ENCODE measurements at regions not wholly inside any gene's neighbourhood (a gene's known extent, or its start where the extent isn't known, plus 50 kb on each side); places are given as distances from the start of the nearest gene placed in this dataset.

DNA sequence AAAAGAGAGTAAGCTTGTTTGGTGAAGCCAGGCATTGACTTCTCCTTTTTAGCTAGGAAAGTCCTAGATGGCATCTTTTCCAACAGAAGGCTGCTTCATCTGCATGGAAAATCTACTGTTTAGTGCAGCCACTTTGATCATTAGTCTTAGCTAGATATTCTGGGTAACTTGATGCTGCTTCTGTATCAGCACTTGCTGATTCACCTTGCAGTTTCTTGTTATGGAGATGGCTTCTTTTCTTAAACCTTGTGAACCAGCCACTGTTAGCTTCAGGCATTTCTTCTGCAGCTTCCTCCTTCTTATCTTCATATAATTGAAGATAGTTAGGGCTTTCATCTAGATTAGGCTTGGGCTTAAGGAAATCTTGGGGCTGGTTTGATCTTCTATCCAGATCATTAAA is 639.7 kb downstream of the TDRD15 start:
- TF ChIP-seq POLR2A (IDR thresholded peaks at IDR 0.05): no peak
- TF ChIP-seq, protein P1, sequence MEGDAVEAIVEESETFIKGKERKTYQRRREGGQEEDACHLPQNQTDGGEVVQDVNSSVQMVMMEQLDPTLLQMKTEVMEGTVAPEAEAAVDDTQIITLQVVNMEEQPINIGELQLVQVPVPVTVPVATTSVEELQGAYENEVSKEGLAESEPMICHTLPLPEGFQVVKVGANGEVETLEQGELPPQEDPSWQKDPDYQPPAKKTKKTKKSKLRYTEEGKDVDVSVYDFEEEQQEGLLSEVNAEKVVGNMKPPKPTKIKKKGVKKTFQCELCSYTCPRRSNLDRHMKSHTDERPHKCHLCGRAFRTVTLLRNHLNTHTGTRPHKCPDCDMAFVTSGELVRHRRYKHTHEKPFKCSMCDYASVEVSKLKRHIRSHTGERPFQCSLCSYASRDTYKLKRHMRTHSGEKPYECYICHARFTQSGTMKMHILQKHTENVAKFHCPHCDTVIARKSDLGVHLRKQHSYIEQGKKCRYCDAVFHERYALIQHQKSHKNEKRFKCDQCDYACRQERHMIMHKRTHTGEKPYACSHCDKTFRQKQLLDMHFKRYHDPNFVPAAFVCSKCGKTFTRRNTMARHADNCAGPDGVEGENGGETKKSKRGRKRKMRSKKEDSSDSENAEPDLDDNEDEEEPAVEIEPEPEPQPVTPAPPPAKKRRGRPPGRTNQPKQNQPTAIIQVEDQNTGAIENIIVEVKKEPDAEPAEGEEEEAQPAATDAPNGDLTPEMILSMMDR (IDR thresholded peaks at IDR 0.05): no peak
- TF ChIP-seq EP300 (IDR thresholded peaks at IDR 0.05): no peak

Measured in ovary (tissue), 3 donors.